LNCaP clone FGC (cell line): ENCODE measurements at regions not wholly inside any gene's neighbourhood (a gene's known extent, or its start where the extent isn't known, plus 50 kb on each side); places are given as distances from the start of the nearest gene placed in this dataset.
"Not testable (repeated sequence)": the region's sequence is repeated elsewhere in the genome, so short reads cannot be mapped to it uniquely, and the experiment has no call there.

Experiments
- DNase-seq: peaks from one replicate; pipeline ENCODE4 v3.0.0-alpha.2; 2011; ENCODE audit warnings: low read depth
- H3K4me3 ChIP-seq: 2 replicates; pipeline ENCODE4 v1.5.1; 2011; ENCODE audit warnings: mild to moderate bottlenecking, low read depth, low read length, control low read depth
- TF ChIP-seq, protein P1 (sequence below): IDR thresholded peaks from 2 replicates; pipeline ENCODE4 v1.5.1; 2012; ENCODE audit warnings: mild to moderate bottlenecking; ENCODE audit not compliant: control insufficient read depth, insufficient read depth; ENCODE audit errors: extremely low read depth

DNA sequence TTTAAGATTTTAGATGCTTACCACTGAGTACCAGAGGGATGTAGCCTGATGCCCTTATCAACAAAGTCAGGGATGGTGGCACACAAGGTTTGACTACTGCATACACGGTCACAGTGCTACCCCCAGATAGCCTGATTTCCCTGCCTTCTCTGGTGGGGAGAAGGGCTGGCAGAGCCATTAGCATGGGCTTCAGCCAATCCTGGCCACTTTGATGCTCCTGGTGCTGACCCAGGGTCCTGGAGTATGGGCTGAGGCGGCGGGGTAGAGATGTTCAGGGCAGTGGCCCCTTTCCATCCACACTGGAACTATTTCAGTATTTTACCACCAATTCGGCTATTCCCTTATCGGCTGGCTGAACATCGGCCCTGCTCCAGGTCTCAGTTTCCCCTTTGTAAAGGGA, 83.2 kb downstream of the POTEB3 start:
- not testable (repeated sequence) for H3K4me3 ChIP-seq, DNase-seq

DNA sequence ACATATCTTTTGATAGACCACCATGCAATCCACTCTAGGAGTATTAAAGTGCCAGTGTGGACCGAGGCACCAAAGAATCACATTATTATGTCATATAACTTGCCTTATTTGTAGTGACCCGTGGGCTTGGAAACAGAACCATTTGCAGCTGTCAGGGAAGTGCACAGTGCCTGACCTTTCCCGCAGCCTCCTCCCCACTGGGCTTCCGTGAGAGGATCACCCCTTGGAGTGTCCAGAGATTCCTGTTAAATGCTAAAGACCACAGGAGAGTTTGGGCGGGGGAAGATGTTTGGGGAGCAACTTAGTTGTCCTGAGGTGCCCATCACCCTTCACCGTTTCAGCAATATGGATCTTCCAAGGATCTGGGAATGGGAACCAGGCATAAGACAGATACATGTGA, 84.4 kb downstream of the POTEB3 start:
- H3K4me3 ChIP-seq, DNase-seq: not testable (repeated sequence)

DNA sequence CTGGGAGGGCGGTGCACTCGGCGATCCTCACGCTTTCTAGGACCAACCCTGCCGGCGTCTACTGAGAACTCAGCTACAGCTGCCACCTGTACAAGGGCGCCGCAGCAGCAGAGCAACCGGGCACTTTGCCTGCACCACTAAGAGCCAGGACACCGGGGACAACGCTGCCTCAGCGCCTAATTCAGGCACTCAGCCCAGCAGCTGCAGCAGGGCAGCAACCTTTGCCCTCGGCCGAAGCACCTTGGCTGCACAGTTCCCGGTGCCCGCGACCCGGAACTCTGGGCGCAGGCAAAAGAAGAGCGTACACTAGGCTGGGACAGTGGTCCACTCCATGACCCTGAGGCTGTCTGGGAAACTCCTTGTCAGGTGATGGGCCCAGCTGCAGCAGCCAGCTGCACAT, 85.7 kb downstream of the POTEB3 start:
- DNase-seq, H3K4me3 ChIP-seq: not testable (repeated sequence)

DNA sequence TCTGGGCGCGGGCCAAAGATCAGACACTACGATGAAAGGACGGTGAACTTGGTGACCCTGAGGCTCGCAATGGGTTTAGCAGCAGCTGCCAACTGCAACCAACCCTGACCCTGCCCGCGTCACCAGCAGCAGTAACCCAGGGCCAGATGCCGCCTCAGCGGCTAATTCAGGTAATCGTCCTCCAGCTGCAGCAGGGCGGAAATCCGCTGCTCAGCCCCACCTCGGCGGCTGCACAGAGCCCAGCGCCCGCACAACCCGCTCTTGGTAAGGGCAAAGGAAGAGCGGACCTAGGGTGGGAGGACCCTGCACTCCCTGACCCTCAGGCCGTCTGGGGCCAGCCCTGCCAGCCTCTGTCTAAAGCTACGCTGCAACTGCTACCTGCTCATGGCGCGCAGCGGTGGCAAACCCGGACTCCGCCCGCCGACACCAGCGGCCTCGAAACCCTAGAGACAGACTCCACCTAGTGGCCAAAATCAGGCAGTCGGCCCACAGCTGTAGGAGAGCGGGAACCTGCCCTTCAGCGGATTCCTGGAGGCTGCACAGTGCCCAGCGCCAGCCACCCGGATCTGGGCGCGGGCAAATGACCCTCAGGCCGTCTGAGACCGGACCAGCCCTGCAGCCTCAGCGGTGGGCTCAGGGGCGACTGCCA, 87.5 kb downstream of the POTEB3 start:
- DNase-seq, H3K4me3 ChIP-seq: not testable (repeated sequence)

DNA sequence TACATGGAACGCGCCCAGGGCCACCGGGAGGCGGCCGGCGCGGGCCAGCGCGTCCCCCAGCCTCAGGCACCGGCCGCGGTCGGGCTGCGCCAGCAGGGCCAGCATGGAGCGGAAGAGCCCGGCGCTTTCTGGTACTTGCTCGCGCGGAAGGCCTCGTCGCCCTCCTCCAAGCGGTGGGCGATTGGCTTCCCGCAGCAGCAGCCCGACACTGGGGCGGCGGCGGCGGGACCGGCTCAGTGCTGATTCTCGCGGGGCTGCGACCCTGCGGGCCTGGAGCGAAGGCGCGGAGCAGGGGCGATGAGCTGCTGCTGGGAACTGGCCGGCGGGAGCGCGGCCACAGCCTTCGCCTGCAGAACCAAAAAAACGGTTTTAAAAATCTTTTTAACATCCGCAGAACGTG, 95.3 kb downstream of the POTEB3 start:
- H3K4me3 ChIP-seq, DNase-seq: not testable (repeated sequence)

DNA sequence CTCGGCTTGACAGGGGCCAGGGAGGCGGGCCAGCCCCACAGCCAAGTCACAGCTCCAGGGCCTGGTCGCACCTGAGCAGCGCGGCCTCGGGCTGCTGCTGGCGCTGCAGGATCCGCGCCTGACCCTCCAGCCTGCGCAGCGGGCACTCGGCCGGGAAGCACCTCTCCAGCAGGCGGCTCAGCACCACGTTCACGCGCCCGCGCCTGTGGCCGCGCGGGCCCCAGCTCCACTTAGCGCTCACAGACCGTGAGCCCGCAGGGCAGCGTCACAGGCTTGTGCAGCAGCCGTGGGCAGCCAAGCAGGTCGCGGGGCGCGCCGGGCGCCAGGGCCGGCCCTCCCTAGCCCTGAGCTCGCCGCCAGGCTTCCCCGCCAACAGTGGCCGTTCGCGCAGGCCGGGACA, 95.8 kb downstream of the POTEB3 start:
- H3K4me3 ChIP-seq, DNase-seq: not testable (repeated sequence)

DNA sequence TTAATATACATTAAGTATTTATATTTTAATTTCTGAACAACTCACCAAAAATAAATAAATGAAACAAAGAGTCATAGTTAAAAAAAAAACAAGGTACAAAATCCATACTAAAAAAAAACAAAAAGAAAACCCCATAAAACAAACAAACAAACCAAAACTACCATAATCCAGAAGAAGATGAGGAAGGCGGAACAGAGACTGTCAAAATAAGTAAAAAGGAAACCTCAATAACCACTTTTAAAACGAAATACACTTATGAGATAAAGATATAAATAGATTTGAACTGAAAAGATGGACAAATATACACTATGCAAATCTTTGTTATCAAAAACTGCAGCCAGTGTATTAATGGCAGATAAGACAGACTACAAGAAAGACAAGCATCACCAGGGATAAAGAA, 103.3 kb downstream of the POTEB3 start:
- H3K4me3 ChIP-seq, DNase-seq: not testable (repeated sequence)

DNA sequence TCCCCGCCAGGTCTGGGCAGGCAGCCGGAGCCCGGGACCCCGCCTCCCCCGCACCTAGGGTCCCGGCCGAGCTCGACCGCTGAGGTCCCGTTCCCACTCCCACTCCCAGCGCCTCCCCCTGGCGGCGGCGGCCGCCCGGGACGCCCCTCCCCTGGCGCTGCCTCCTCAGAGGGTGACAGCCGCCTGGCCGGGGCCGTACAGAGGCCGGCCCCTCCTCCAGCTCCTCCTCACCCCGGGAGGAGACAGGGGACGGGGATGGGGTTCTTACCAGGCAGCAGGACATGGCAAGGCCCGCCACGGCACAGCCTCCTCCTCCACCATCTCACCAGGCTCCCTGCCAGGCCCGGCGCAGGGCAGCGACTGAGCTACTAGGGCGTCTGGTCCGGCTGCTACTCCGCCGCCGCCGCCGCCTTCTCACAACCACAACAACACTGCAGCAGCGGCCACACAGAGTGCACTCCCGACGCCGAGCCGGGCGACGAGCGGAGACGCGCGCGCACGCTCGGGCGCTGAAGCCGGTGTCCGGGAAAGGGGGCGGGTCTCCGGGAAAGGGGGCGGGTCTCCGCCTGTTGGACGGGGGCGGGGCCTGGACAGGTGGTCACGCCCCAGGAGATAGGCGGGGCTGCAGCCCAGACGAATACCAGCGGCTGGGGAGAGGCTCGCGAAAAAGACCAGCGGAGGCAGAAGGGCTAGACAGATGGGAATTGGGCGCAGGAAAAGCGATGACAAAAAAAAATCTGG, 115.4 kb downstream of the POTEB3 start:
- DNase-seq: not testable (repeated sequence)

DNA sequence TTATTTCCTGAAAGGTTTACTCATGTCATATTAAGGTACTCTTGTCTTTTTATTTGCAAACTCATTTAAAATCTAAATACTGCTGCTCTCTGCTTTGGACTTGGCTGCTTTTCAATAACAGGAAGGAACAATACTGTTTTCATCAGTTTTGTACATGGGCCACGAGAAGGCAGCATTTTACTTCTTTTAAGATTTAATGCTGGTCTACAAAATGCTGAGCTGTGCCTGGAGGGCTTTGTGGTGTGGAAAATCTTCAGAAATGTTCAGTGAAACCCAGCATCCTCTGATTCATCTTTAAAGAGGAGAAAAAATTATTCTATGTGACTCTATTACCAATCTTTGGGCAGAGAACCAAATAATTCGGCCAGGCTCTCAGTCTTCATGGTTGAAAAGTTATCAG, 155.9 kb downstream of the POTEB3 start:
- H3K4me3 ChIP-seq, DNase-seq: not testable (repeated sequence)

More for the DNA sequence above, 115.4 kb downstream of the POTEB3 start:
- H3K4me3 ChIP-seq: peak overlapping the region; percentile 29

DNA sequence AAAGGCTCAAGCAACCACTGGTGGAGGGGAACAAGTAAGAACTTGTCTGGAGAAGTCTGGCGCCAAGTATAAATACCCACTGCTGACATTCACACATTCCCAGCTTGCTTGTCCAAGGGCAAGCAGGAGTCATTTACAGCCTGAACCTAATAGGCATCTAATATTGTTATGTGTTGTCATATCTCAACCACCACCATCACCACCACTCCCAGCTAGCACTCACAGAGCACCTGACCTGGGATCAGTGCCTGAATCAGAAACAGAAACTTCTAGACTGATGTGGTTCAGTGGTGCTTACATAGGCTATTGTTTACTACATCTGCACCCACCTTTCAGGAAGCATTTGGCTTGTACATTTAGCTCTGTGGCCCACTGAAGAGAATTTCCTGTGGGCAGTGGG, 157.1 kb downstream of the POTEB3 start:
- not testable (repeated sequence) for H3K4me3 ChIP-seq, DNase-seq

DNA sequence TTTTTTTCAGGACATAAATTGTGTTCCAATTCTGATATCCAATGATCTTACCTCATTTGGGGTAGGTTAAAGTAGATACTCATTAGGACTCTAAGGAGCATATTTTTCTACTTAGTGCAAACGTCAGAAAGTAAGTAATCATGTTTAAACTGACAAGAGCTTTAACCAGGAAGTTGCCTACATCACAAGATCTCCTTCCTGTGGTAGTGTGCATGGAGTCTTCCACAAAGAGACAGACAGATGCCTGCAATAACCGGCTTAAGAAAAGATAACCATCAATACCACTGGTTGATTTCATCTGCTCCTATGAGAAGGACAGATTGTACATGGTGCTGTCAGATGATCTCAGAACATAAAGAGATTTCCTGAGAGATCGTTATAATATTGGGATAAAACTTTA, 160.0 kb downstream of the POTEB3 start:
- not testable (repeated sequence) for H3K4me3 ChIP-seq, DNase-seq

DNA sequence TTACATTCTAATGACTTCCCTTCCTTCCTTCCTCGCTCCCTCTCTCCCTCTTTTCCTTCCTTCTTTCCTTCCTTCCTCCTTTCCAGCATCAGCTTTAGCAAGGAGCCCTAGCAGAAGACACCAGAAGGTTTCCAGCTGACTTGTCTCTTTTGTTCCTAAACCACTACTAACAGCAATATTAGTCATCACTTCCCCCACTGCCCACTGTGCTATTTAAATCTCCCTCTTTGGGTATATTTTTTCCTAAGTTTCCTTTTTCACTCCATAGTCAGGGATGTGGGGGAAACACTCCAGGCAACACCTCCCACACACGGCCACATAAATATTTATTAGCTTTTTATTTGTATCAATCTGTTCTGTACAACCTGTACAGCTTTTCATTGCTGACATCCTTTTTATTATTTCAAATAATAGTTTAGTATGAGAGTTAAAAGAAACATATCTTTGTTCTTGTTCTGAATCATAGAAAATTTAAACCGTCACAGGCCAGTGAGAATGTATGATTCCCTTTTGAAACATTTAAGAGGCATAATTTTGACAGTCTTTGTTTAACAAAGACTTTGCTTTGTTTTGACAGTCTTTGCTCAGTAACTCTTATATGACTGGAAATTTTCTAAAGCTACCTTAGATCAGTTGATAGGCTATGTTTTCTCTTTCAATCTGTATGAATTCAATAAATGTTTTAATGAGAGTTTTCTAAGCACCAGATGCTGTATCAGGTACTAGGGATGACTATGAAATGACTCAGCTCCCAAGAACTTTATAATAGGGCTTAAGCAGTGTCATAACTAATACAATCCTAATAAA, 167.9 kb downstream of the POTEB3 start:
- peak; percentile 51 for DNase-seq
- H3K4me3 ChIP-seq: not testable (repeated sequence)

DNA sequence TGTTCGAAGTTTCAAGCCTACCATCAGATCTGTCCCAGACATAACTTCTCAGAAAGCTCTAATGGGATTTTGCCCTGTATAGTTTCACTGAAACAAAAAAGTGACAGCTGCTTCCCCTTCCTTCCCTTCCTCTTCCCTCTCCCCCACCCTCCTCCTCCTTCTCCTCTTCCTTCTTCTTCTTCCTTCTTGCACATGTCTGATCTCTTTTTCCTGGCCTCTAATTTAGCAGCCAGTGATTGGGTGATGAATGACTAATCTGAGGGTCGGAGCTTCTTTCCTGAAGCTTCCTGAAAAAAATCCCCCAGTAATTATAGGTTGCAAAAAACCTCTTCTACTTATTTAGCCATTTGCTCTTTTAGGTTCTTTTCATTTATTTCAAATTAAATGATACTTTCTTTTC, 168.7 kb downstream of the POTEB3 start:
- TF ChIP-seq, protein P1, sequence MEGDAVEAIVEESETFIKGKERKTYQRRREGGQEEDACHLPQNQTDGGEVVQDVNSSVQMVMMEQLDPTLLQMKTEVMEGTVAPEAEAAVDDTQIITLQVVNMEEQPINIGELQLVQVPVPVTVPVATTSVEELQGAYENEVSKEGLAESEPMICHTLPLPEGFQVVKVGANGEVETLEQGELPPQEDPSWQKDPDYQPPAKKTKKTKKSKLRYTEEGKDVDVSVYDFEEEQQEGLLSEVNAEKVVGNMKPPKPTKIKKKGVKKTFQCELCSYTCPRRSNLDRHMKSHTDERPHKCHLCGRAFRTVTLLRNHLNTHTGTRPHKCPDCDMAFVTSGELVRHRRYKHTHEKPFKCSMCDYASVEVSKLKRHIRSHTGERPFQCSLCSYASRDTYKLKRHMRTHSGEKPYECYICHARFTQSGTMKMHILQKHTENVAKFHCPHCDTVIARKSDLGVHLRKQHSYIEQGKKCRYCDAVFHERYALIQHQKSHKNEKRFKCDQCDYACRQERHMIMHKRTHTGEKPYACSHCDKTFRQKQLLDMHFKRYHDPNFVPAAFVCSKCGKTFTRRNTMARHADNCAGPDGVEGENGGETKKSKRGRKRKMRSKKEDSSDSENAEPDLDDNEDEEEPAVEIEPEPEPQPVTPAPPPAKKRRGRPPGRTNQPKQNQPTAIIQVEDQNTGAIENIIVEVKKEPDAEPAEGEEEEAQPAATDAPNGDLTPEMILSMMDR: no peak
- DNase-seq: no peak
- no peak overlapping the region for H3K4me3 ChIP-seq
